Panc1 (cell line): ENCODE measurements at regions not wholly inside any gene's neighbourhood (a gene's known extent, or its start where the extent isn't known, plus 50 kb on each side); places are given as distances from the start of the nearest gene placed in this dataset.

Experiments
- CTCF ChIP-seq: fragments of 450-650 bp; IDR thresholded peaks from 2 replicates; pipeline ENCODE4 v1.5.1; 2017; ENCODE audit warnings: mild to moderate bottlenecking
- POLR2AphosphoS5 ChIP-seq: IDR thresholded peaks from 2 replicates; pipeline ENCODE4 v1.6.1; 2012; ENCODE audit warnings: mild to moderate bottlenecking, low read depth, low read length, moderate library complexity
- REST ChIP-seq, 2 experiments: IDR thresholded peaks; 2 replicates each; pipeline ENCODE4 v1.6.1; 2011 to 2012; ENCODE audit warnings: low read depth in 2 of 2, control low read depth in 1 of 2, low read length in 1 of 2, mild to moderate bottlenecking in 1 of 2, moderate library complexity in 1 of 2; ENCODE audit not compliant: insufficient read depth in 1 of 2
- TCF7L2 ChIP-seq: IDR thresholded peaks from 2 replicates; pipeline ENCODE4 v1.6.1; 2011; ENCODE audit warnings: mild to moderate bottlenecking, low read depth, low read length, inconsistent platforms

- no peak for TF ChIP-seq CTCF
- no peak for TF ChIP-seq POLR2AphosphoS5
- TF ChIP-seq REST (IDR thresholded peaks at IDR 0.05; ENCODE audit: insufficient read depth in 1 of 2, low read depth in 2 of 2, low read length in 1 of 2): no peak
- TF ChIP-seq TCF7L2: no peak
These were observed 93.4 kb downstream of the GLI2 start for GRCh38 chr2:120828829-120829632.
